A549 (cell line): ENCODE measurements at regions not wholly inside any gene's neighbourhood (a gene's known extent, or its start where the extent isn't known, plus 50 kb on each side); places are given as distances from the start of the nearest gene placed in this dataset.

Experiments
- HDAC2 ChIP-seq: fragments of 200-600 bp; sonication (generic); IDR thresholded peaks from 2 replicates; pipeline ENCODE4 v1.6.1; 2016
- MAFK ChIP-seq: fragments of 450-650 bp; IDR thresholded peaks from 2 replicates; pipeline ENCODE4 v1.6.1; 2014; ENCODE audit not compliant: partially characterized antibody
- MAX ChIP-seq: IDR thresholded peaks from 2 replicates; pipeline ENCODE4 v1.6.1; 2012
- POLR2A ChIP-seq: IDR thresholded peaks from 2 replicates; pipeline ENCODE4 v1.6.1; 2012; ENCODE audit warnings: mild to moderate bottlenecking, low read length
- RAD21 ChIP-seq, 2 experiments: fragments of >200 bp in 1 of 2; sonication (Bioruptor Twin) in 1 of 2; formaldehyde crosslinking in 1 of 2; IDR thresholded peaks in 1 of 2; conservative IDR thresholded peaks in 1 of 2; 2 replicates in 1 of 2; 3 replicates in 1 of 2; pipeline ENCODE4 v1.6.1; 2012 to 2018; ENCODE audit warnings: inconsistent platforms in 1 of 2
- SREBF2 ChIP-seq: fragments of 450-650 bp; IDR thresholded peaks from 2 replicates; pipeline ENCODE4 v1.6.1; 2014; ENCODE audit warnings: mild to moderate bottlenecking, moderate library complexity
- ZFP36 ChIP-seq: fragments of 450-650 bp; IDR thresholded peaks from 2 replicates; pipeline ENCODE4 v1.6.1; 2014; ENCODE audit warnings: borderline replicate concordance; ENCODE audit not compliant: partially characterized antibody
- TF ChIP-seq, protein P1 (sequence below): fragments of >200 bp; sonication (Bioruptor Twin); formaldehyde crosslinking; IDR thresholded peaks from 3 replicates; pipeline ENCODE4 v1.5.1; 2016
- TF ChIP-seq, protein P2 (sequence below): fragments of 250-450 bp; sonication (Bioruptor Pico); IDR thresholded peaks from 2 replicates; pipeline ENCODE4 v1.5.0; 2020; ENCODE audit warnings: low read depth, mild to moderate bottlenecking, moderate library complexity
- TF ChIP-seq, protein P3 (sequence below): fragments of >200 bp; sonication (Bioruptor Twin); formaldehyde crosslinking; IDR thresholded peaks from 3 replicates; pipeline ENCODE4 v1.6.1; 2016
- TF ChIP-seq, protein P4 (sequence below): fragments of 150-350 bp; IDR thresholded peaks from 2 replicates; pipeline ENCODE4 v1.6.1; 2014; ENCODE audit warnings: low read depth, mild to moderate bottlenecking, low read length

DNA sequence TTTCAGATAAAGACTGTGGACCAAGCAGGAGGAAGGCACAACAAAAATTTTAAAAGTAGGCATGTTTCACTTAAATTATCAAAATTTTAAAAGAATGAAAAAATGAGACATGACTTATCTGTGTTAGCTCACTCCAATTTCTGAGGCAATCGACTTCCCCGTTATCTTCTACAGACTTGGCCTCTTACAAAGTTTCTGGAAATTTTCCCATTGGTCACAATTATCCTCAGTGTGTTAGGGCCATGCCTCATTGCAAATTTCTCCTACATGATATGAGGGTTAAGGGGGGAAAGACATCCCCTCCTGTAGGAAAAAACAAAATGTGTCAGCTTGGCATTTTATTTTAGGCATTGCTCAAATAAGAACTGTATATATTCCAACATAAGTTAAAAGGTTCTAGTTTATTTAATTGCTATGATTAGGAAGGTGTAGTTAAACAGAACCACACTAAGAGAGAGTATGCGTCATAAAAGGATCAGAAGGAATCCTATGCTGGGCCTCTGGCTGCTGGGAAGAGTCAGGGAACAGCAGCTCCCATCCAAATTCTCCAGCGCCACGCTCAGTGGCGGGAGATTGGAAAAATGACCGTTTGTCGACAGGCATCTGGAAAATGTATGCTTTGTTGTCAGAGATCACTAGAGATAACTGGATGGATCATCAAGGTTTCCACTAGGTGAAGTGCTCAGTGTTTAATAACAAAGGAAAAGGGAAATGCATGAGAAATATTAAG lies 463.6 kb upstream of the NR2F2 start:
- TF ChIP-seq, protein P1, sequence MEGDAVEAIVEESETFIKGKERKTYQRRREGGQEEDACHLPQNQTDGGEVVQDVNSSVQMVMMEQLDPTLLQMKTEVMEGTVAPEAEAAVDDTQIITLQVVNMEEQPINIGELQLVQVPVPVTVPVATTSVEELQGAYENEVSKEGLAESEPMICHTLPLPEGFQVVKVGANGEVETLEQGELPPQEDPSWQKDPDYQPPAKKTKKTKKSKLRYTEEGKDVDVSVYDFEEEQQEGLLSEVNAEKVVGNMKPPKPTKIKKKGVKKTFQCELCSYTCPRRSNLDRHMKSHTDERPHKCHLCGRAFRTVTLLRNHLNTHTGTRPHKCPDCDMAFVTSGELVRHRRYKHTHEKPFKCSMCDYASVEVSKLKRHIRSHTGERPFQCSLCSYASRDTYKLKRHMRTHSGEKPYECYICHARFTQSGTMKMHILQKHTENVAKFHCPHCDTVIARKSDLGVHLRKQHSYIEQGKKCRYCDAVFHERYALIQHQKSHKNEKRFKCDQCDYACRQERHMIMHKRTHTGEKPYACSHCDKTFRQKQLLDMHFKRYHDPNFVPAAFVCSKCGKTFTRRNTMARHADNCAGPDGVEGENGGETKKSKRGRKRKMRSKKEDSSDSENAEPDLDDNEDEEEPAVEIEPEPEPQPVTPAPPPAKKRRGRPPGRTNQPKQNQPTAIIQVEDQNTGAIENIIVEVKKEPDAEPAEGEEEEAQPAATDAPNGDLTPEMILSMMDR: no peak
- TF ChIP-seq HDAC2: no peak
- TF ChIP-seq, protein P2, sequence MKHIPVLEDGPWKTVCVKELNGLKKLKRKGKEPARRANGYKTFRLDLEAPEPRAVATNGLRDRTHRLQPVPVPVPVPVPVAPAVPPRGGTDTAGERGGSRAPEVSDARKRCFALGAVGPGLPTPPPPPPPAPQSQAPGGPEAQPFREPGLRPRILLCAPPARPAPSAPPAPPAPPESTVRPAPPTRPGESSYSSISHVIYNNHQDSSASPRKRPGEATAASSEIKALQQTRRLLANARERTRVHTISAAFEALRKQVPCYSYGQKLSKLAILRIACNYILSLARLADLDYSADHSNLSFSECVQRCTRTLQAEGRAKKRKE: no peak
- TF ChIP-seq, protein P3, sequence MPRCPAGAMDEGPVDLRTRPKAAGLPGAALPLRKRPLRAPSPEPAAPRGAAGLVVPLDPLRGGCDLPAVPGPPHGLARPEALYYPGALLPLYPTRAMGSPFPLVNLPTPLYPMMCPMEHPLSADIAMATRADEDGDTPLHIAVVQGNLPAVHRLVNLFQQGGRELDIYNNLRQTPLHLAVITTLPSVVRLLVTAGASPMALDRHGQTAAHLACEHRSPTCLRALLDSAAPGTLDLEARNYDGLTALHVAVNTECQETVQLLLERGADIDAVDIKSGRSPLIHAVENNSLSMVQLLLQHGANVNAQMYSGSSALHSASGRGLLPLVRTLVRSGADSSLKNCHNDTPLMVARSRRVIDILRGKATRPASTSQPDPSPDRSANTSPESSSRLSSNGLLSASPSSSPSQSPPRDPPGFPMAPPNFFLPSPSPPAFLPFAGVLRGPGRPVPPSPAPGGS: no peak
- TF ChIP-seq MAX: no peak
- TF ChIP-seq POLR2A: no peak
- TF ChIP-seq, protein P4, sequence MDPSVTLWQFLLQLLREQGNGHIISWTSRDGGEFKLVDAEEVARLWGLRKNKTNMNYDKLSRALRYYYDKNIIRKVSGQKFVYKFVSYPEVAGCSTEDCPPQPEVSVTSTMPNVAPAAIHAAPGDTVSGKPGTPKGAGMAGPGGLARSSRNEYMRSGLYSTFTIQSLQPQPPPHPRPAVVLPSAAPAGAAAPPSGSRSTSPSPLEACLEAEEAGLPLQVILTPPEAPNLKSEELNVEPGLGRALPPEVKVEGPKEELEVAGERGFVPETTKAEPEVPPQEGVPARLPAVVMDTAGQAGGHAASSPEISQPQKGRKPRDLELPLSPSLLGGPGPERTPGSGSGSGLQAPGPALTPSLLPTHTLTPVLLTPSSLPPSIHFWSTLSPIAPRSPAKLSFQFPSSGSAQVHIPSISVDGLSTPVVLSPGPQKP: no peak
- no peak for TF ChIP-seq RAD21 (conservative IDR thresholded peaks at IDR 0.05 in 1 of 2, IDR thresholded peaks at IDR 0.05 in 1 of 2)
- TF ChIP-seq MAFK: peak; percentile 11
- TF ChIP-seq SREBF2: no peak
- no peak for TF ChIP-seq ZFP36
